Stimulated activated CD8-positive, alpha-beta memory T cell treated with anti-CD3 and anti-CD28 coated beads, Interleukin-2, amount 100 ng/mL, for 1 hour (primary cell): ENCODE measurements at regions not wholly inside any gene's neighbourhood (a gene's known extent, or its start where the extent isn't known, plus 50 kb on each side); places are given as distances from the start of the nearest gene placed in this dataset.

Experiments
- DNase-seq, 2 donors: peaks; one replicate each; pipeline ENCODE4 v3.0.0-alpha.2; 2020; ENCODE audit warnings: low read depth in 2 of 2

- no peak for DNase-seq
Measured at GRCh38 chr11:80182901-80183300, 742.1 kb upstream of the TENM4 start.

DNA sequence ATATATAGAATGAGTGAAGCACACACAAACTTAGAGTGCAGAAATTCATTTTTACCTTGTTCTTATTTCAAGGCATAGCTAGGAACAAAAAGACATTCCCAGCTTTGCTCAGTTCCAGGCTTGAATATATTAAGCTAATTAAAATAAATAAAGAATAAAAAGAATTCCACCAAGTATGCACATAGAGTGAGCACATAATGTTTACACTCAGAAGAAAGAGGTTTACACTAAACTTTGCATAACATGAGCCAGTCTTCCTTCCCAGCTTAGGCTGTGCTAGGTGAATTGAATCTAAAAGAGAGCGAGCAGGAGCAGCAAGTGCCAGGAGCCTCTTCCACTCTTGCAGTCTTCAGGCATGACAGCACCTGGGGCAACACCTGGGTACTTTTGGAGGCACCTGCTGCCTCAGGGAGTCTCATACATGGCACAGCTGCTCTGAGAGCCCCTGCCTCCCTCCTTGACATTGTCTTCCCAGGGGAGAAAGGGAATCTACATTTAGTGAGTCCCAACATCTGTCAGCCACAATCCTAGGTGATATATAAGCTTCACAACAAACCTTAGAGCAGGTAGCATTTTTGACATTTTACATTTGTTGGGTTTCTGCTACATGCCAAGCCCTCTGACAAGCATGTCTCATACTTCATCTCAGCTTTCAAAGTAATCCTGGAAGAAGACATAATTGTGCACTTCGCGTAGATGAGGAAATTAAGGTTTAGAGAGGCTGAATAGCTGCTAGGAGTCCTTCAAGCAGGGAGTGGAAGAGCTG is 732.7 kb upstream of the TENM4 start:
- no peak for DNase-seq

DNA sequence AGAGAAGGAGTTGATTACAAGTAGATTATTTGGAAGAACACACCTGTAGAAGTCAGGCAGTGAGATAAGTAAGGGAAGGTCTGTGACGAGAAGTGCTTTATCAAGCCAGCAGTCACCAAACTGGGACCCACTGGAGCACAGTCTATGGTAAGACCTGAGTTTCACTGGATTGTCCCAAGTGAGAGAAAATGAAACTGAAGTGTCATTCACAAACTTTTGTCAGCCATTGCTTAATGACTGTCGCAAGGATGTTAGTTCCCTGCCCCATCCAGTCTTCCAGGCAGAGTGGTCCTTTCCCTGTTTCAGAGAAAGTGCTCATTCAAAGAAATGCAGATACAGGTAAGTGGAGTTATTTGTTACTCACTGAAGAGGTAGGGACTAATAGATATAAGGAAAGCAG is 728.0 kb upstream of the TENM4 start:
- no peak for DNase-seq

DNA sequence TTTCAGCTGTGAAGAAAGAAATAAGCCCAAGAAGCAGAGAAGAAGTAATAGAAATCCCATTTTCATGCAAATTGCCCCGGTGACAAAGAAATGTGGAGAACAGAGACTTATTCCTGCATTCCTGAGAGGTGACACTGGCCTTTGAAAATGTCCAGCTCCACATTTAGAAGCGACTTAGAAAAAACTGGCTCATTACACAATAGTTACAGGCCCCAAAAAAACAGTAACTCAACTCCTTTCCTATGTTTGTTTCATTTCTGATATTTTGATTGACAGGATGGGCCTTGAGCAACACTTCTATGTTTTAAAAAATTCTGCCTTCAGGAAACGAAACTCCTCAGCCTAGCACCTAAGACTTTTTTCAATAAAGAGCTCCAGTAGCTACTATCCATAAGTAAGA is 726.9 kb upstream of the TENM4 start:
- DNase-seq = no peak

GRCh38 chr11:80165744-80166143 is 724.9 kb upstream of the TENM4 start:
- DNase-seq = no peak

- DNase-seq = no peak
Measured at GRCh38 chr11:80163441-80163840, 722.6 kb upstream of the TENM4 start.

GRCh38 chr11:80163011-80163410 is 722.2 kb upstream of the TENM4 start:
- DNase-seq = no peak

- DNase-seq = no peak
Measured at GRCh38 chr11:80162387-80162786, 721.6 kb upstream of the TENM4 start.

DNA sequence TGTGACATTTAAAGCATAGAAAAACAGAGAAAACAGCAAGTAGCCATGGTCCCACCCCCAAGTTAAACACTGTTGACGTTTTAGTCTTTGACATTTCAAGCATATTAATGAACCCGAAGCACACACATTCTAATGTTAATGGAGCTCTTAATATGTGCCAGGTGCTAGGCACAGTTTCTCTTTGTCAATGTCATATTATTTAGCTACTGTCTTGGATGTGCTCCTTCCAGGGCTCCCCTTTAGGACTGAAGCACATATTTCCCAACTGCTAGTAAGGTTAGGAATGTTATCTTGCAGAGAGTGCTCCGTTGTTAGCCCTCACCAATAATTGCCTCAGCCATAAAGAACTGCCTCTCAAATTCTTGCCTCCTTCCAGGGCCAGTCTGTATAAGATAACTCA is 716.6 kb upstream of the TENM4 start:
- DNase-seq = no peak

DNA sequence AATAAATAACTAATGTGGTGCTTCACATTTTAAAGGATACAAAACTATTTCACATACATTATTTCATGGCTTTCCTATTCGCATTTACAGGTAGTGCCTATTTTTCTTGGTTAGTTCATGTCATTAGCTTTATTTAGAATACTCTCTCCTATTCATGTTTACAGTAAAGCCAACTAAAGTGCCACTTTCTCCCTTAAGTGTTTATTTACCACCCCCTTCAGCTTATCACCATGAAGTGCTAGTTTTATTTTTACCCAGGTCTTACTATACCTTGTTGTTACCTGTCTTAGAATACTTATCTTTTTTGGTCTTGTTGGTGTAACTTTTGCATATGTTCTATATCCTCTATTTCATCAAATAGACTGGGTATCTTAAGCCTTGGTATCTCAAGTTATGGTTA is 715.2 kb upstream of the TENM4 start:
- DNase-seq = no peak

DNA sequence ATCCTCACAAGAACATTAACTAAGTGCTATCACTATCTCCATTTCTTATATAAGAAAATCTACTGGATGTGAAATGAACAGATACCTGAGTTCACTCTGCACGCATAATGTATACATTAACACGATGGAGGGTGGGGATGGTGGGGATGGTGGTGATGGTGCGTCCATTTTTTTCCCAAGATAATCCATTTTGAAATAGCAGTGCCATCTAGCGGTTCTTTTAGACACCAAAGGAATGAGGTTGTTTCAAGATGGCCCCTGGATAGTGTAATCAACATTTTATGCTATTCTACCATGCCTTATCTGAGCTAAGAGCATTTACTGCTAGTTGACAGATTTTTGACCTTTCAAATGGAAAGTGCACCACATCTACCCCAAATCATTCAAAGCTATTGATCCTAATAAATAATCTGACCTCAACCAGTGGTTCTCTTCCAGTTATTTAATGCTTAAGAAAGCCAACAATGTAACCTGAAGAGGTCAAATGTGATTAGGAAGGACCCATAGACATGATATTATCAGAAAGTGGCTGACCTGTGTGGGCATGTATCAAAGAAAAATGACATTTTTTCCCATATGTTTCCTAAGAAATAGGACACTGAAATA is 714.7 kb upstream of the TENM4 start:
- DNase-seq = no peak

- DNase-seq = no peak
Measured at GRCh38 chr11:80146232-80146631, 705.4 kb upstream of the TENM4 start.

DNA sequence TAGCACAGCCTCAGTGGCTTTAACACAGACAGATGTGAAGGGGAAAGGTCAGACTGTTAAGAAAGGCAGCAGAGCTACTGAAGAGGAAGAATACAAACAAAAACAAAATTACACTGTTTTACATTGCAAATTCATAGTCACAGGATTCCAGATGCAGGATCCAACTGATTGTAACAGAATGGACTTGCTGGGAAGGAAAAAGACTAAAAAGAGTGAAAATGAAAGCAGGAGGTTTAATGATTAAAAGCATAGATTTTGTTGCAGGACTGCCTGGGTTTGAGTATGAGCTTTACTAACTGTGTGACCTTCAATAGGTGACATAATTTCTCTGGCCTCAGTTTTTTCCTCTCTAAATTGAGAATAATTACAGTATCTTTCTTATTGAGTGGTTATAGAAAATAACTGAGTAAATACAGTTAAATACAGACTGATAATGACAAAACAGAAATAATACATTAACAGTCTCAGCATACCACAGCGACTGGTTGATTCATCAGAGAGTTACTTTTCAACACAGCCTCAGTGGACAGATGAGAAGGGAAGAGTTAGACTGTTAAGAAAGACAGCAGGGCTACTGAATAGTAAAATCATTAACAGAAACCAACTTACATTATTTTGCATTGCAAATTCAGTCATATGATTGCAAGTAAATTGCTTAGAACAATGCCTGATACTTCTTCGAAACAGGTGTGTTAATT is 704.2 kb upstream of the TENM4 start:
- DNase-seq = no peak

DNA sequence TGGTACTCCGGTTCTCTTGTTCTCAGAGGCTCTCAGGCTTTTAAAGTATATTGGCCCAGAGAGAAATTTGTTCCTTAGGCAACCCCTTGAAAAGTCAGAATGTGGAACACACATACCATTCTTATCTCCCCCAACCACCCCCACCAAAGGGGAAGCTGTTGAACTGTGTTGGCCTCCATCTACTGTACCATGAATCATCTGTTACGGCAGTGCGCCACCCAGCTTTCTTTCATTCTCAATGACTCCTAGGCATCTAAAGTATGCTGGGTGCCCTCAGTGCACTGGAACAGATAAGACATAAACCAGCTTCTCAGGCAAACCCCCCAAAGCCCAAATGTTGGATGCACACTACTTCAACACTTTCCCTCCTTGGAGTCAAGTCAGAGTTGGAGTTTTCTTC is 696.2 kb upstream of the TENM4 start:
- no peak for DNase-seq

DNA sequence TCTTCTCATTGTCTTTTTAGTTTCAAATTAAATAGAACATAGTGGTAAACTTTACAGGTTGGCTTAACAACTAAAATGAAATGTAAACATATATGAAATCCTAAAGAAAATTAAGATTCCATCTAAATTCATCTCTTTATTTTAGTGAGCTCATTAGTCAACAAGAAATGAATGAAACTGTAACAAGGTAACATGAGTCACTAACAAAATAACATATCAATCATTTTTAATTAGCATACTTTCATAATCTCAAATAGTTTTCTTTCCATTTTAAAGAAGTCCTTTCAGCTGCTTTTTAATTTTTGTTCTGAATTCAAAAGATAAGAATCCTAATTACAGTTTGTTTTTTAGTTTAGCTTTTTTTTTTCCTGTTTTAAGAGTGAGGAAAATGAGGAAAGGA is 688.6 kb upstream of the TENM4 start:
- DNase-seq = no peak

- no peak for DNase-seq
Measured at GRCh38 chr11:80122211-80122610, 681.4 kb upstream of the TENM4 start.

GRCh38 chr11:80118073-80118472 is 677.2 kb upstream of the TENM4 start:
- DNase-seq = no peak

GRCh38 chr11:80116796-80117195 is 676.0 kb upstream of the TENM4 start:
- DNase-seq = no peak

GRCh38 chr11:80109652-80110051 is 668.8 kb upstream of the TENM4 start:
- no peak for DNase-seq

DNA sequence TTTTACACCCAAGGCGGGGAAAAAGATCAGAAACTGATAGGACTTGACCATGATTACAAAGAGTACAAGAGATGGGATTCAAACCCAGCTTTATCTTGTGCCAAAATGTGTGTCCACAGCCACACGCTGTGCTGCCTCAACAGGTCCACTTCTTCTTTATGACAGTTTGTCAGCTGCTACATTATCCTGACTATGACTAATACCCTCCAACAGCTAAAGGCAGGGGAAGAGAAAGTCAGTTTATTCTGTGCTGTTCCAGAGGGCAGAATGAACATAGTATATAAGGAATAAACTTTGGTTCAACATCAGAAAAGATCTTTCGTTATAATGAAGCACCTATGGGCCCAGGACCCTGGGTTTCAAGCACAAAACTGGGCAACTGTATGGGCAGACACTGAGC is 668.2 kb upstream of the TENM4 start:
- no peak for DNase-seq

- no peak for DNase-seq
Measured at GRCh38 chr11:80107415-80107814, 666.6 kb upstream of the TENM4 start.

GRCh38 chr11:80104191-80104590 is 663.4 kb upstream of the TENM4 start:
- no peak for DNase-seq
